ENCODE measurements at regions not wholly inside any gene's neighbourhood (a gene's known extent, or its start where the extent isn't known, plus 50 kb on each side); places are given as distances from the start of the nearest gene placed in this dataset.
A peak's percentile ranks its signal among the peaks of the same experiment; 100 is the strongest.

- DNase-seq, result no peak
Observed at GRCh38 chr6:71513036-71513435, 224.4 kb downstream of the OGFRL1 start.

GRCh38 chr6:71523548-71523947, 234.9 kb downstream of the OGFRL1 start:
- no peak for DNase-seq

GRCh38 chr6:71524201-71524600, 235.6 kb downstream of the OGFRL1 start:
- no peak for DNase-seq

- DNase-seq, result no peak
Observed at GRCh38 chr6:71527886-71528285, 239.3 kb downstream of the OGFRL1 start.

- DNase-seq, result no peak
Observed at GRCh38 chr6:71529026-71529425, 240.4 kb downstream of the OGFRL1 start.

GRCh38 chr6:71529769-71530168, 241.2 kb downstream of the OGFRL1 start:
- DNase-seq, result no peak

- no peak for DNase-seq
Observed at GRCh38 chr6:71531006-71531405, 242.4 kb downstream of the OGFRL1 start.

DNA sequence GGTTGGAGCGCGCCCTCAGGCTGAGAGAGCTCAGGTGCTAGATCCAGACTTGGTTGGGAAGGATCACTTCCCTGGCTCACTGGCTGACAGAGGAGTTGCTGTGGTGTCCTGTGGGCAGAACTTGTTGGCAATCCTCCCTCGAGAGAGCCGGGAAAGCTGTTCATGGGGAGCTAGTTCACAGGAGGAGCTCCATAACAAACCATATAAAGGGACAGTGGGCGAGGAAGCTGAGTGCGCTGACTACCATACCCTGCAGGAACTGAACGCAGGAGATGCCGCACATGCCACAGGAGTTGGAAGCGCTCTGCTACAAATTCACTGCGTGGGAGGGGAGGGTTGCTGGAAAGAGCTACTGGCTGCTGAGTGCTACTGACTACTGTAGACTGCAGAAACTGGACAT, 243.2 kb downstream of the OGFRL1 start:
- DNase-seq, result peak in 33 of 58 donors; percentile 1 to 60 (median 19)

DNA sequence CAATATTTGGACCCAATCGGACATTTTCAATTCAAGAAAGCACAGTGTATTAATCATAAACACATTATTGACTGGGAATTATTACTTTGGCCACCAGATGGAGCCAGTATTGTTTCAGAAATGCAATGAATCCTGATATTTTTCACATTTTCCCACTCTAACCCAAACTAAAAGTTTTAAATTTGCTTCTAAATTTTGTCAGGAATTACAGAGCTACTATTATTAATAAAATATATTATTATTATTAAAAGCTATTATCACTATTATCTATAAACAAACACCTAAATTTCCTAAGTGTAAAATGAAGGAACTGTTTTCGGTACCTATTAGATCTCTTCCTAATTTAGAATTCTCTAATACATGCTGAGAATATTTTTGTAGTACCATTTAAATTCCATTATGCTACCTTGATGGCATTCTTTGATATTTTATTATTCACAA, 245.3 kb downstream of the OGFRL1 start:
- peak in 1 of 58 donors; percentile 2 for DNase-seq

DNA sequence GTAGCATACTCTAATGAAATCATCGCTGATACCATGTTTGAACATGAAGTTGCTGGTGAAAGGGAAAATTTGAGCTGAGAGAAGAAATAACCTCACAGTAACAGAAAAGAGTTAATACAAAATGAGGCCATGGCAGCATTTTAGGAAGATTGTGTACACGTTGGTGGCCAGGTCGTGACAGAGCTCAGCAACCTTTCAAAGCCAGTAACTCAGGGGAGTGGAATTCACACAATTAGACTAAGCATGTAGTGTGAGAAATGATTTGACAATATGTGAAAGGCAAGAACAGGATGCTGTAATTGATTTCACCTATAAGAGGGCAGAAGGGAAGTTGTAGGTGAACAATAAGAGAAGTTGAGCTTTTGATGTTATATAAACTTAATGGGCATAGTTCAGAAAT, 246.3 kb downstream of the OGFRL1 start:
- DNase-seq, result no peak

- DNase-seq, result no peak
Observed at GRCh38 chr6:71537717-71538116, 249.1 kb downstream of the OGFRL1 start.

- no peak for DNase-seq
Observed at GRCh38 chr6:71544028-71544427, 255.4 kb downstream of the OGFRL1 start.

DNA sequence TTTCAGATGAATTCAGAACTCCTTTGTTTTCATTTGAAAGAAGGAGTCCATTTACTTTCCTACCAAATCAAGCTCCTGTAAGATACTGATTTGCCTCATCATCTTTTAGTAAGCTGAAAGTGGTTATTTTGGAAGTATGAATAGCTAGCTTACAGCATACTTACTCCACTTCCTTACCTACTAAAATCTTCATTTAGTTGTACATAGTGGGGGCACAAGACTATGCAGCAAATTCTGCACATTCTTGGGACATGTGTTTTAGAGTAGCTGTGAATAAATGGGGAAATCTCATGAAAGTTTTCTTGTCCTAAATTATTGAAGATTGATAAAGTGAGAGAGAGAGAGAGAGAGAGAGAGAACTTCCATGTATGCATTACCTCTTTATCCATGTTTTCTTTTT, 256.3 kb downstream of the OGFRL1 start:
- DNase-seq, result no peak

DNA sequence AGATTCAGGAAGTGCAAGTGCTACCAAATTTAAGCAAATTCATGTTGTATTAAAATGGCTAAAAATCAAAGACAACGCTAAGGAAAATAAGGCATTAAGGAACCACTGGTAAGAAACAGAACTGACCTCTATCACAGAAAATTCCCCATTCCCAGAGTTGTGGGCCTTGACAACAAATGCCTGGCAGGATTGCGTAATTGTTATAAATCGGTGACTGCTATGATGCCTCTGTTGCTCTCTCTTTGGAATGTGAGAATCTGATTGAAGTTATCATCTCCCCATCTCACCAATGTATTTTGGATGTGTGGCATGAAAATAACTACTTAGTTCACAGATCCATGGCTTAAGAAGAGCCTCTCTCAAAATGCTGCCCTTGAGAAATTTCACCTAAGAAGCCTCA, 257.3 kb downstream of the OGFRL1 start:
- no peak for DNase-seq

- DNase-seq, result no peak
Observed at GRCh38 chr6:71551798-71552197, 263.2 kb downstream of the OGFRL1 start.

DNA sequence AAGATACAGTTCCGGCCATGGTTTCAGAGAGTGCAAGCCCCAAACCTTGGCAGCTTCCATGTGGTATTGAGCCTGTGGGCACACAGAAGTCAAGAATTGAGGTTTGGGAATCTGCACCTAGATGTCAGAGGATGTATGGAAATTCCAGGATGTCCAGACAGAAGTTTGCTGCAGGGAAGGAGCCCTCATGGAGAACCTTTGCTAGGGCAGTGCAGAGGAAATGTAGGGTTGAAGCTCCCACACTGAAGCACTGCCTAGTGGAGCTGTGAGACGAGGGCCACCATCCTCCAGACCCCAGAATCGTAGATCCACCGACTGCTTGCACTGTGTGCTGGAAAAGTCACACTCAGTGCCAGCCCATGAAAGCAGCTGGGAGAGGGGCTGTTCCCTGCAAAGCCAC, 267.5 kb downstream of the OGFRL1 start:
- no peak for DNase-seq

DNA sequence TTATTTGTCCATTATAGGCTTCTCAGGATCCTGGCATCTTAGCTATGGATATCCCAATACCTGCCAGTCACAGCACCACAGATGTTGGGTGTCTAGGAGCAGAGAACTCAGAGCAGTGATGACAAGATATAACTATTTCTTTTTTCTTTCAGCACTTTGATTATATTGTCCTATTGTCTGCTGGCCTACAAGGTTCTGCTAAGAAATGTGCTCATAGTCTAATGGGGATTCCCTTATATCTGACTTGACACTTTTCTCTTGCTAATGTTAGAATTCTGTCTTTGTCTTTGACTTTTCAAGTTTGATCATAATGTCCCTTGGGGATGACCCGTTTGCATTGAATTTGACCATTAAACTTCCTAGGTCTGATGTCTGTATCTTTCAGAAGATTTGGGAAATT, 270.4 kb downstream of the OGFRL1 start:
- DNase-seq, result no peak

DNA sequence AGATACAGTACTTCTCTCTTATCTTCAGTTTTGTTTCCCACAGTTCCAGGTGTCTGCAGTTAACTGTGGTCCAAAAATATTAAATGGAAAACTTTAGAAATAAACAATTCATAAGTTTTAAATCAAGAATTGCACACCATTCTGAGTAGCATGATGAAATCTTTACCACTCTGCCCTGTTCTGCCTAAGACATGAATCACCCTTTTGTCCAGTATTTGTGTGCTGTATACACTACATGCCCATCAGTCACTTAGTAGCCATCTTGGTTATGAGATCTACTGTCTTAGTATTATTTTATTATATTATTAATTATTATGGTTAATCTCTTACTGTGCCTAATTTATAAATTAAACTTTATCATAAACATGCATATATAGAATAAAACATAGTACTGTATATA, 279.0 kb downstream of the OGFRL1 start:
- DNase-seq, result no peak

DNA sequence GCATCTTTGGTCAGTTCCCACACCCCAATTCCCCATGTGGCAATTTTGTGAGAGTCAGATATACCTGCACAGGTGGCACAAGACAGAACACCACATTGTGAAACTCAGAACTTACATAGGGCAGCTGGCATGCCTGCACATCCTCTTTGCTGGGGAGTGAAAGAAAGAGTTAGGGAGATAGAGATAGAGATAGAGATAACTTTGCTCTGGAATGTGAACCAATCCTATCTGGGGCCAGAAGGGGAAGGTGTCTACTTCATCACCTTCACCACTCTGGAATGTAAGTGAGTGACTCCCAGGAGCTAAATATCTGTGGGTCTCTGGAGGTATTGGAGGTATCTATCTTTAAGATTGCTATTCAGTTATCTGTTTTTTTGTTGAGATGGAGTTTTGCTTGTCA, 289.2 kb downstream of the OGFRL1 start:
- no peak for DNase-seq

- DNase-seq, result no peak
Observed at GRCh38 chr6:71579902-71580301, 291.3 kb downstream of the OGFRL1 start.

- no peak for DNase-seq
Observed at GRCh38 chr6:71582820-71583219, 294.2 kb downstream of the OGFRL1 start.

GRCh38 chr6:71584712-71585436, 296.3 kb downstream of the OGFRL1 start:
- no peak for DNase-seq

DNA sequence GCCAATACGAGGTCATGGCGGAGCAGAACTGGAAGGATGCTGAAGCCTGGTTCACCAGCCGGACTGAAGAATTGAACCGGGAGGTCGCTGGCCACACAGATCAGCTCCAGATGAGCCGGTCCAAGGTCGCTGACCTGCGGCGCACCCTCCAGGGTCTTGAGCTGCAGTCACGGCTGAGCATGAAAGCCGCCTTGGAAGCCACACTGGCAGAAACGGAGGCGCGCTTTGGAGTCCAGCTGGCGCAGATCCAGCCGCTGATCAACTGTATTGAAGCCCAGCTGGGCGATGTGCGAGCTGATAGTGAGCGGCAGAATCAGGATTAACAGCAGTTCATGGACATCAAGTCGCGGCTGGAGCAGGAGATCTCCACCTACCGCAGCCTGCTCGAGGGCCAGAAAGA, 296.9 kb downstream of the OGFRL1 start:
- peak in 1 of 58 donors; percentile 4 for DNase-seq

DNA sequence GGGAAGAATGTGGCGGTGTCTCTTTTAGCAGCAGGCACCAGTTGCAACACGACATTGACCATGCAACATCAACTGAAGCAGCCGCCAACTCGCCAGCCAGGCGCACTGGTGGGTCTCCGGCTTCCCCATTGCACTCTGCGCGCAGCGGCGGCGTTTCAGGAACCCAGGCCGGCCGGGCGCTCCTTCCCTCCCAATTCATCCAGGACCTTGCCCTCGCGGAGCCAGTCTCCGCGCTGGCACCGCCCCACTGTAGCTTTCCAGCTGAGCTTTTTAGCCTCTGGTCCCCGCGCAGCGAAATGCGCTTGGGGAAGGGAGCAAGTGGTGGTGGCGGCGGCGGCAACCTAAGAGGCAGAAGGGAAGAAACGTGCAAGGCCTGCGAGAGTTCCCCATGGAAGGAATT, 297.9 kb upstream of the RIMS1 start:
- peak in 1 of 58 donors; percentile 1 for DNase-seq
